Upper lobe of left lung (tissue), 6 donors: ENCODE measurements at regions not wholly inside any gene's neighbourhood (a gene's known extent, or its start where the extent isn't known, plus 50 kb on each side); places are given as distances from the start of the nearest gene placed in this dataset.

ENCODE experiments used
- ATAC-seq, 2 donors: fragments of 200-7000 bp; cut with Tn5 transposase; one replicate each; pipeline ENCODE4 v1.9.1; 2022; ENCODE audit warnings: mild to moderate bottlenecking in 2 of 2, moderate library complexity in 2 of 2; ENCODE audit not compliant: low FRiP score in 2 of 2
- DNase-seq, 2 donors: peaks; one replicate each; pipeline ENCODE4 v3.0.0-alpha.2; 2019 to 2020
- H3K27ac ChIP-seq, 4 donors: fragments of 200-600 bp; sonication (generic); one replicate each; pipeline ENCODE4 v1.5.1; 2016 to 2019
- H3K27me3 ChIP-seq, 4 donors: fragments of 200-600 bp; sonication (generic); one replicate each; pipeline ENCODE4 v1.5.1; 2017 to 2019
- H3K36me3 ChIP-seq, 4 donors: fragments of 200-600 bp; sonication (generic); one replicate each; pipeline ENCODE4 v1.5.1; 2016 to 2019
- H3K4me1 ChIP-seq, 4 donors: fragments of 200-600 bp; sonication (generic); one replicate each; pipeline ENCODE4 v1.5.1; 2018 to 2019
- H3K4me3 ChIP-seq, 4 donors: fragments of 200-600 bp; sonication (generic); one replicate each; pipeline ENCODE4 v1.5.1; 2017 to 2019; ENCODE audit warnings: mild to moderate bottlenecking in 2 of 4, moderate library complexity in 1 of 4
- H3K9me3 ChIP-seq, 4 donors: fragments of 200-600 bp; sonication (generic); one replicate each; pipeline ENCODE4 v1.5.1; 2018 to 2019
- CTCF ChIP-seq, 6 experiments: fragments of 450-650 bp in 4 of 6; fragments of 200-600 bp in 2 of 6; sonication (generic) in 2 of 6; IDR thresholded peaks; one replicate each; pipeline ENCODE4 v1.5.1; 2016 to 2019; ENCODE audit warnings: antibody characterized with exemption in 6 of 6
- EP300 ChIP-seq, 4 donors: sonication (generic); formaldehyde crosslinking; IDR thresholded peaks; one replicate each; pipeline ENCODE4 v1.5.1; 2017; ENCODE audit warnings: antibody characterized with exemption in 4 of 4, control low read depth in 2 of 4
- POLR2A ChIP-seq, 4 donors: fragments of 450-650 bp; IDR thresholded peaks; one replicate each; pipeline ENCODE4 v1.5.1; 2016 to 2017; ENCODE audit warnings: antibody characterized with exemption in 4 of 4, mild to moderate bottlenecking in 2 of 4
- POLR2AphosphoS5 ChIP-seq, 2 donors: sonication (generic); formaldehyde crosslinking; IDR thresholded peaks; one replicate each; pipeline ENCODE4 v1.5.1; 2017; ENCODE audit warnings: antibody characterized with exemption in 2 of 2
- WGBS, 2 donors: methylation state at CpG; one replicate each; pipeline ENCODE4 v1.1.5; 2017 to 2018; 5-methylcytosine and 5-hydroxymethylcytosine counted together
- donor health status: DM: no; HTN: no; CAD: no; lungs with moderate emphysema.
- donor health status: DM: no; HTN: yes; CAD: no; lungs with severe emphysema.

- Histone ChIP-seq H3K36me3 (no peaks in the 10 kb centered on the region), H3K4me1 (peaks cover 0 to 10% (median 0%) of the 10 kb centered on the region in 4 donors), H3K27me3 (no peaks in the 10 kb centered on the region), H3K9me3 (no peaks in the 10 kb centered on the region), H3K27ac (no peak overlapping the region), H3K4me3 (no peak overlapping the region)
- TF ChIP-seq POLR2AphosphoS5 (IDR thresholded peaks at IDR 0.05) = no peak
- no peak for TF ChIP-seq POLR2A (IDR thresholded peaks at IDR 0.05)
- no peak for TF ChIP-seq CTCF (IDR thresholded peaks at IDR 0.05)
- TF ChIP-seq EP300 (IDR thresholded peaks at IDR 0.05) = no peak
- DNase-seq (peak in 1 of 2 donors; percentile 48), ATAC-seq (peak; percentile 83 to 94)
- 56 to 68% methylated on average over 5 to 6 of the region's 6 CpGs for WGBS, 2 donors
Observed at GRCh38 chr9:16213781-16214515, 656.5 kb downstream of the BNC2 start.

GRCh38 chr9:16214677-16215352, 655.7 kb downstream of the BNC2 start:
- WGBS, 2 donors = 76 to 81% methylated on average over 15 to 16 of the region's 16 CpGs
- no peak for DNase-seq

GRCh38 chr9:16215353-16215680, 655.2 kb downstream of the BNC2 start:
- 85 to 89% methylated on average over 6 of the region's 6 CpGs for WGBS, 2 donors
- Histone ChIP-seq H3K27me3 (no peaks in the 10 kb centered on the region), H3K36me3 (no peaks in the 10 kb centered on the region), H3K4me1 (peaks cover 0 to 10% (median 0%) of the 10 kb centered on the region in 4 donors), H3K9me3 (no peaks in the 10 kb centered on the region), H3K27ac (no peak overlapping the region), H3K4me3 (no peak overlapping the region)
- DNase-seq (no peak), ATAC-seq (no peak)
- no peak for TF ChIP-seq EP300 (IDR thresholded peaks at IDR 0.05)
- TF ChIP-seq POLR2A (IDR thresholded peaks at IDR 0.05) = no peak
- TF ChIP-seq CTCF (IDR thresholded peaks at IDR 0.05) = no peak
- no peak for TF ChIP-seq POLR2AphosphoS5 (IDR thresholded peaks at IDR 0.05)

More at GRCh38 chr9:16214677-16215352, 655.7 kb downstream of the BNC2 start:
- Histone ChIP-seq H3K27ac (no peak overlapping the region), H3K27me3 (no peaks in the 10 kb centered on the region), H3K4me3 (no peak overlapping the region), H3K9me3 (no peaks in the 10 kb centered on the region), H3K4me1 (peaks cover 0 to 10% (median 0%) of the 10 kb centered on the region in 4 donors), H3K36me3 (no peaks in the 10 kb centered on the region)
- no peak for TF ChIP-seq POLR2AphosphoS5 (IDR thresholded peaks at IDR 0.05)
- no peak for TF ChIP-seq CTCF (IDR thresholded peaks at IDR 0.05)
- no peak for TF ChIP-seq POLR2A (IDR thresholded peaks at IDR 0.05)
- TF ChIP-seq EP300 (IDR thresholded peaks at IDR 0.05) = no peak
- ATAC-seq = peak in 1 of 2 donors; percentile 7

GRCh38 chr9:16217943-16218701, 652.3 kb downstream of the BNC2 start:
- no peaks in the 10 kb centered on the region for H3K27me3 ChIP-seq
- 89 to 90% methylated on average over 17 to 22 of the region's 22 CpGs for WGBS, 2 donors
- no peak overlapping the region for H3K27ac ChIP-seq
- H3K4me1 ChIP-seq = peaks cover 0 to 10% (median 0%) of the 10 kb centered on the region in 4 donors
- H3K36me3 ChIP-seq = no peaks in the 10 kb centered on the region
- no peak for ATAC-seq
- no peak overlapping the region for H3K4me3 ChIP-seq
- TF ChIP-seq CTCF (IDR thresholded peaks at IDR 0.05) (no peak), POLR2AphosphoS5 (IDR thresholded peaks at IDR 0.05) (no peak), POLR2A (IDR thresholded peaks at IDR 0.05) (no peak), EP300 (IDR thresholded peaks at IDR 0.05) (no peak)
- no peaks in the 10 kb centered on the region for H3K9me3 ChIP-seq
- peak in 1 of 2 donors; percentile 64 for DNase-seq
